LNCaP clone FGC (cell line): ENCODE measurements at regions not wholly inside any gene's neighbourhood (a gene's known extent, or its start where the extent isn't known, plus 50 kb on each side); places are given as distances from the start of the nearest gene placed in this dataset.

Experiments
- DNase-seq: peaks from one replicate; pipeline ENCODE4 v3.0.0-alpha.2; 2011; ENCODE audit warnings: low read depth
- H3K4me3 ChIP-seq: 2 replicates; pipeline ENCODE4 v1.5.1; 2011; ENCODE audit warnings: mild to moderate bottlenecking, low read depth, low read length, control low read depth
- TF ChIP-seq, protein P1 (sequence below): IDR thresholded peaks from 2 replicates; pipeline ENCODE4 v1.5.1; 2012; ENCODE audit warnings: mild to moderate bottlenecking; ENCODE audit not compliant: control insufficient read depth, insufficient read depth; ENCODE audit errors: extremely low read depth

DNA sequence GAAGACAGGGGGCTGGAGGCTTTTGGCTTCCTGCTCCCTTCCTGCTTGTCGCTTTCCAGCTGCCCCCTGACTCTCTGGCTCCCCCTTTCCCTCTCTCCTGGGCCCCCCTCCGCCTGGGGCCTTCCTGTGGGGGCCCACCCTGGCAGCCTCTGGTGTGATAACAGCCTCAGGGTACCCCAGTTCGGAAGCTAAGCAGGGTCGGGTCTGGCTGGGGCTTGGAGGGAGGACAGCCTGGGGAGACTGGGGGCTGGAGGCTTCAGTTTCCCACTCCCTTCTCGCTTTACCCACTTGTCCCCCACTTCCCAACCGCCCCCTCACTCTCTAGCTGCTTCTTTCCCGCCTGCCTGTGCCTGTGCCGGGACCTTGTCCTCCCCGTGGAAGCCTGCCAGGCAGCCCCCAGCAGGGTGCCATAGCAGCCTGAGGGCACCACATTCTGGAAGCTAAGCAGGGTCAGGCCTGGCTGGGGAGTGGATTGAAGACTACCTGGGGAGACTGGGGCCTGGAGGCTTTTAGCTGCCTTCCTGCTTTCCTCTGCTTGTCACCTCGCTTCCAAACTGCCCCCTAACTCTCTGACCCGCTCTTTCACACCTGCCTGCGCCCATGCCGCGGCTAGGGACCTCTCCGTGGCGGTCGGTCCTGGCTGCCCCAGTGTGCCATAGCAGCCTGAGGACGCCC lies 2275.5 kb downstream of the TP53TG3F start:
- no peak overlapping the region for H3K4me3 ChIP-seq
- DNase-seq, result no peak
- TF ChIP-seq, protein P1, sequence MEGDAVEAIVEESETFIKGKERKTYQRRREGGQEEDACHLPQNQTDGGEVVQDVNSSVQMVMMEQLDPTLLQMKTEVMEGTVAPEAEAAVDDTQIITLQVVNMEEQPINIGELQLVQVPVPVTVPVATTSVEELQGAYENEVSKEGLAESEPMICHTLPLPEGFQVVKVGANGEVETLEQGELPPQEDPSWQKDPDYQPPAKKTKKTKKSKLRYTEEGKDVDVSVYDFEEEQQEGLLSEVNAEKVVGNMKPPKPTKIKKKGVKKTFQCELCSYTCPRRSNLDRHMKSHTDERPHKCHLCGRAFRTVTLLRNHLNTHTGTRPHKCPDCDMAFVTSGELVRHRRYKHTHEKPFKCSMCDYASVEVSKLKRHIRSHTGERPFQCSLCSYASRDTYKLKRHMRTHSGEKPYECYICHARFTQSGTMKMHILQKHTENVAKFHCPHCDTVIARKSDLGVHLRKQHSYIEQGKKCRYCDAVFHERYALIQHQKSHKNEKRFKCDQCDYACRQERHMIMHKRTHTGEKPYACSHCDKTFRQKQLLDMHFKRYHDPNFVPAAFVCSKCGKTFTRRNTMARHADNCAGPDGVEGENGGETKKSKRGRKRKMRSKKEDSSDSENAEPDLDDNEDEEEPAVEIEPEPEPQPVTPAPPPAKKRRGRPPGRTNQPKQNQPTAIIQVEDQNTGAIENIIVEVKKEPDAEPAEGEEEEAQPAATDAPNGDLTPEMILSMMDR, result no peak

DNA sequence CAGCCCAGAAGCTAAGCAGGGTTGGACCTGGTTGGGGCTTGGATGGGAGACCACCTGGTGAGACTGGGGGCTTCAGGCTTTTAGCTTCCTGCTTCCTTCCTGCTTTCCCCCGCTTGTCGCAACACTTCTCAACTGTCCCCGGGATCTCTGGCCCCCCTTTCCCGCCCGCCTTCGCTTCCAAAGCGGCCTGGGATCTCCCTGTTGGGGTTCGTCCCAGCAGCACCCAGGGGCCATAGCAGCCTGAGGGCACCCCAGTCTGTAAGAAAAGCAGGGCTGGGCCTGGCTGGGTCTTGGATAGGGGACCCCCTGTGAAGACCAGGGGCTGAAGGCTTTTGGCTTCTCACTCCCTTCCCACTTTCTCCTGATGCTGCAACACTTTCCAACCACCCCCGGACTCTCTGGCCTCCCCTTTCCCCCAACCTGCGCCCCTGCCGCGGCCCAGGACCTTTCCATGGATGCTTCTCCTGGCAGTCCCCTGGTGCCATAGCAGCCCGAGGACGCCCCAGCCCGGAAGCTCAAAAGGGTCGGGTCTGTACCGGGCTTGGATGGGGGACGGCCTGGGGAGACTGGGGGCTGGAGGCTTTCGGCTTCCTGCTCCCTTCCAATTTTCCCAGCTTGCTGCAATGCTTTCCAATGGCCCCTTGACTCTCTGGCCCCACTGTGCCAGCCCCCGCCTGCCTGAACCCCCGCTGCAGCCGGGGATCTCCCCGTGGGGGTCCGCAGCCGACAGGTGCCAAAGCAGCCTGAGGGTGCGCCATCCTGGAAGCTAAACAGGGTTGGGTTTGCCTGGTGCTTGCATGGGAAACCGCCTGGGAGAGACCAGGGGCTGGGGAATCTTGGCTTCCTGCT lies 2276.2 kb downstream of the TP53TG3F start:
- TF ChIP-seq, protein P1, result no peak
- DNase-seq, result no peak
- H3K4me3 ChIP-seq, result no peak overlapping the region

DNA sequence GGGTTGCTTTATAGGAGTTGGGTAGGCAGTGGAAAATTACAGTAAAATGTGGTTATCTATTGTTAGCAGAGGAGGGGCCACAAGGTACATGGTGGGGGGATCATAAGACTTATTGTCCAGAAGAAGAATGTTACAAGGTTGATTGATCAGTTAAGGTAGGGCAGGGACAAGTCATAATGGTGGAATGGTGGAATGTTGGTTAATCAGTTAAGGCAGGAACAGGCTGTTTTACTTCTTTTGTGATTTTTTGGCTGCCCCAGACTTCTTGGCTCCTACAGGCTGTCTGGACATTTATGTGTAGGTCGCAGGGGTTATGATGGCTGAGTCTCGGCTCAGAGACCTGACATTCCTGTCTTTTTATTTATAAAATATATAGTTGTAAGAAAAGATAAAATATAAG lies 2277.1 kb downstream of the TP53TG3F start:
- TF ChIP-seq, protein P1, result no peak

DNA sequence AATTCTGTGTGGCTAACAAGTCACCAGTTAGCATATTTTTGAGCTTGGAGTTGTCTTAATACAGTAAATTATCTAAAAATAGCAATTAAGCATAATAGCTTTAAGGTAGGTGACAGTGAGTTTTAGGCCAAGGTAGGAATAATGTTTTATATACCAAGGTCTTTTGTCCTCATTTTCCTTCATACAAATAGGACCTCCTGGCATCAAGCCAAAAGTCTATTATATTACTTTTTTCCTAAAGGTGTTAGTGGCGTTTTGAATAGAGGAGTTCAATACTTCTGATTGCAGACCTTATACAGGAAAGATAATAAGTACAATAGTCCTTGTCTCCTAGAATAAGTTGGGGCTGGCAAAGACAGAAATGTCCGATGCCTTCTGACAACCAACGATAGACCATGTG lies 2277.7 kb downstream of the TP53TG3F start:
- no peak overlapping the region for H3K4me3 ChIP-seq
- DNase-seq, result no peak
- TF ChIP-seq, protein P1, result no peak

More for the DNA sequence above, 2277.1 kb downstream of the TP53TG3F start:
- DNase-seq, result no peak
- H3K4me3 ChIP-seq, result no peak overlapping the region

DNA sequence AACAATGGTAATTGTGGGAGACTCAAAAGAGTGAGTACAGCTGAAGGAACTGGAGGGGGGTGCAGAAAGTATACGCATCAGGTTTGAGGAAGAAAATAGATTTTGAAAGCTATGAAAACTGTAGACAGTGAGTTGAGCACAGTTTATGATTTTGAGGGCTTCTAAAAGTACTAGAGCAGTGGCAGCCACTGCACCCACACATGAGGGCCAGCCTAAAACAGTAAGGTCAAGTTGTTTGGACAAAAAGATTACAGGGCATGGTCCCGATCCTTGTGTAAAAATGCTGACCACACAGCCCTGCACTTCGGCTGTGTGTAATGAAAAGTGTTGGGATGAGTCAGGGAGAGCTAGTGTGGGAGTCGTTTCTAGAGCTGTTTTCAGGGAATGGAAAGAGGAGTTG lies 2282.1 kb downstream of the TP53TG3F start:
- H3K4me3 ChIP-seq, result no peak overlapping the region
- DNase-seq, result no peak
- TF ChIP-seq, protein P1, result no peak

DNA sequence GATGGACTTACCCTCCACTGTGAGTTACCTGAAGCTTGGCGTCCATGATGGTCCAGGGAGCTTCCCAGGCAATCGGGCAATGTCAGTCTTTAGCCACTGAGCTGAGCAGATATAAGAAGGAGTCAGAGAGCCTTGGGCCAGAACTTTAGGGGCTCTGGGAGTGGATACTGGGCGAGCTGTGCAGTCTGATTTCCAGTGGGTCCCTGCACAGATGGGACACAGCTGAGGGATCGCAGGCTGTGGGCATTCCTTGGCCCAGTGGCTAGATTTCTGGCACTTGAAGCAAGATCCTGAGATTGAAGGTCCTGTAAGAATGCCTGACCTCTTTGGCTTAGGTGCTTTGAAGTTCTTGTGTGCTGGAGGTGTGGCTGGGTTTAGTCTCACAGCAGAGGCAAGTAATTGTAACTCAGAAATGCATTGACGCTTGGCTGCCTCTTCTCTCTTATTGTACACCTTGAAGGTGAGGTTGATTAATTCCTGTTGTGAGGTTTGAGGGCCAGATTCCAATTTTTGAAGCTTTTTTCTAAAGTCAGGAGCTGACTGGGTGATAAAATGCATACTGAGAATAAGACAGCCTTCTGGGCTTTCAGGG lies 2283.8 kb downstream of the TP53TG3F start:
- no peak for DNase-seq
- TF ChIP-seq, protein P1, result no peak
- H3K4me3 ChIP-seq, result no peak overlapping the region
